HG03280 (cell line): ENCODE measurements at regions not wholly inside any gene's neighbourhood (a gene's known extent, or its start where the extent isn't known, plus 50 kb on each side); places are given as distances from the start of the nearest gene placed in this dataset.

Experiments
- ATAC-seq: cut with Tn5 transposase; IDR thresholded peaks from one replicate; pipeline ENCODE4 v1.9.1; 2021; ENCODE audit warnings: mild to moderate bottlenecking, moderate library complexity; ENCODE audit not compliant: unreplicated experiment

GRCh38 chr12:65517656-65518210 lies 239.2 kb downstream of the MSRB3 start:
- ATAC-seq: no peak

DNA sequence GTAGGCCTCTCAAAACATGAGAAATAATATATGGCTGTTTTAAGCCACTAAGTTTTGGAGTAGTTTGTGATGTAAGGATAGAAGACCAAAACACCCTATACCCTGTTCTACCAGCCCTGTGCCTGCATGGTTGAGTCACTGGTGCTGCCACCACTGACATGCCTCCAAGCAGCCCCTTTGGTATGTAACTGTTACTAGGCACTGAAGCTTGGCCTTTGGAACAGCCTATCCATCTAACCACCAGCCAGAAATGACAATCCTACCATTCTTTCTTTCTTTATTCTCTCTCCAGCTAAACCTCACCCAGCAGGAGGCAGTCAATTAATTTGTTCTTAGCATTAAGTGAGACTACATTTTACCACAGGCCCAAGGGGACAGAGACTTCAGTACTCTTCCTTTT lies 240.3 kb downstream of the MSRB3 start:
- ATAC-seq: no peak

DNA sequence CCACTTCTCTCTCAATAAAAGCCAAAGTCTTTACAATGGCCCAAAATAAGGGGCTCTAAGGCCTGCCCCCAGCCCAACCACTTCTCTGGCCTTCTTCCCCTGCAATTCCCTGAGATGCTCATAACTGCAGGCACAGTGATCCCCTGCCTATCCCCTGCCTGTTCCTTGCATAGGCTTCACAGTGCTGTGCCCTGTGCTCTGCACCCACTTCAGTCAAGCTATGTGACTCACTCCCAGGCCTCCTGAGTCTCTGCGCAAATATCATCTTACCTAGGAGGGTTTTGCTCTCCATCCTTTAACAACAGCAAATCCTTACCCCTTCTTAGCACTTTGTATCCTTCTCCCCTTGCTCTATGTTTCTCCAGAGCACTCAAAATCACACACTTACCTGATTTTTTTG lies 242.2 kb downstream of the MSRB3 start:
- no peak for ATAC-seq

- ATAC-seq: no peak
Measured at GRCh38 chr12:65522956-65523860, 244.7 kb downstream of the MSRB3 start.

DNA sequence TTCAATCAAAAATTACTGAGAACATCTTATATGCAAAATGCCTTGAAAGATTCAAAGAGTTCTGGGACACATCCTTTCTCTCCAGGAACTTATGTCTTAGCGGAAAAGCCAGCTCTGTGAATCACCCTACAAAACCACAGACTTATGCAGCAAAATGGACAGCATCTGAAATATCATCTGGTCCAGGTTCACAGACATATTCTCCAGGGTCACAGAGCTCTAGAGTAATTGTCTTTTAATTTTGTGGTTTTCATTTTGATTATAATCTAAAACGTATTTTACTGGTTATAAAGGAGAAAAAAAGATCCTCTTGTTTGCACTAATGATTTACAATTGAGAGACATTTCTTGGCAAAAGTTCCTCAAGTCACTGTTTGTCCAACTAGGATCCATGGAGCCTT lies 246.2 kb downstream of the MSRB3 start:
- no peak for ATAC-seq

- no peak for ATAC-seq
Measured at GRCh38 chr12:65525491-65526141, 247.1 kb downstream of the MSRB3 start.

GRCh38 chr12:65526311-65526710 lies 247.8 kb downstream of the MSRB3 start:
- ATAC-seq: no peak

DNA sequence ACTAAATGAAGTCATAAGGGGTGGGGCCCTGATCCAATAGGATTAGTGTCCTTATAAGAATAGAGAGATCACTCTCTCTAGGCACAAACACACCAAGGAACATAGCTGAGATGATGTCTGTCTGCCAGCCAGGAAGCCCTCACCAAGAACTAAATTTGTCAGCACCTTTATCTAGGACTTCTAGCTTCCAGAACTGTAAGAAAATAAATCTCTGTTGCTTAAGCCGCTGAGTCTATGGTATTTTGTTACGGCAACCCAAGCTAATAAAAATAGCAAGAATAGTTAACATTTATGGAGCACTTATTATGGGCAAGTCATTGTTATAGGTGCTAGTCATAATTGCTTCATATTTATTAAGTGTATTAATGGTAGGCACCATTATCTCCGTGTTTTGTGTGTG lies 249.6 kb downstream of the MSRB3 start:
- ATAC-seq: no peak

- no peak for ATAC-seq
Measured at GRCh38 chr12:65529106-65529505, 250.6 kb downstream of the MSRB3 start.

DNA sequence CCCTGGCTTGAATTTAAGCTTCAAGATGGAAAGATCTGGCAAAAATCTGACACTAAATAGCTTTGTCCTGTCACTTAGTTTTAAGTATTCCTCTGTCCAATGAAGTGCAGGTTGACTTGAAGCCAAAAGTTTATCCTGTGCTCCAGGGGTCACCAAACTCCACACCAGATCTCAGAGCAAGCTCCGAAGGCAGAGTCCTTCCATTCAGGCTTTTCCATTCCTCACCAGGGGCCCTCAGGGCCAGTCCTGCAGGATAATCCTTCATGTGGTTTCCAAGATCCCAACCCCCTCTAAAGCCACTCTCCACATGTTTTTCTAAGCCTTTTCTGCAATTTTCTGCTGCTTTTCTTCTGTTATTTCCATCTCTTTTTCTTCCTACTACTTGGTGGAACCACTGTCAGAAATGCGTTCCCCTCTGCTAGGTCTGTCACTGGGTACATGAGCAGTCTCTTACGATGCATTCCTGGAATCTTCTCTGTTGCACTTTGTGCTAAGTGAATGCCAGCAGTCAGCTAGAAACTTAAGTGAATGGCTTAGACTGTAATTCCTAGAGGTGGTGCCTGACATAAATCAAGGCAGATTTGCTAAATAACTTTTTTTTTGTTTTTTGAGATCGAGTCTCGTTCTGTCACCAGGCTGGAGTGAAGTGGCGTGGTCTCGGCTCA lies 251.4 kb downstream of the MSRB3 start:
- no peak for ATAC-seq

GRCh38 chr12:65532162-65532561 lies 253.7 kb downstream of the MSRB3 start:
- no peak for ATAC-seq

- ATAC-seq: no peak
Measured at GRCh38 chr12:65532764-65533163, 254.3 kb downstream of the MSRB3 start.

GRCh38 chr12:65533177-65533883 lies 254.8 kb downstream of the MSRB3 start:
- ATAC-seq: no peak

- ATAC-seq: no peak
Measured at GRCh38 chr12:65534238-65534841, 255.9 kb downstream of the MSRB3 start.

GRCh38 chr12:65535946-65536345 lies 257.5 kb downstream of the MSRB3 start:
- ATAC-seq: no peak

- ATAC-seq: no peak
Measured at GRCh38 chr12:65536351-65536750, 257.9 kb downstream of the MSRB3 start.

DNA sequence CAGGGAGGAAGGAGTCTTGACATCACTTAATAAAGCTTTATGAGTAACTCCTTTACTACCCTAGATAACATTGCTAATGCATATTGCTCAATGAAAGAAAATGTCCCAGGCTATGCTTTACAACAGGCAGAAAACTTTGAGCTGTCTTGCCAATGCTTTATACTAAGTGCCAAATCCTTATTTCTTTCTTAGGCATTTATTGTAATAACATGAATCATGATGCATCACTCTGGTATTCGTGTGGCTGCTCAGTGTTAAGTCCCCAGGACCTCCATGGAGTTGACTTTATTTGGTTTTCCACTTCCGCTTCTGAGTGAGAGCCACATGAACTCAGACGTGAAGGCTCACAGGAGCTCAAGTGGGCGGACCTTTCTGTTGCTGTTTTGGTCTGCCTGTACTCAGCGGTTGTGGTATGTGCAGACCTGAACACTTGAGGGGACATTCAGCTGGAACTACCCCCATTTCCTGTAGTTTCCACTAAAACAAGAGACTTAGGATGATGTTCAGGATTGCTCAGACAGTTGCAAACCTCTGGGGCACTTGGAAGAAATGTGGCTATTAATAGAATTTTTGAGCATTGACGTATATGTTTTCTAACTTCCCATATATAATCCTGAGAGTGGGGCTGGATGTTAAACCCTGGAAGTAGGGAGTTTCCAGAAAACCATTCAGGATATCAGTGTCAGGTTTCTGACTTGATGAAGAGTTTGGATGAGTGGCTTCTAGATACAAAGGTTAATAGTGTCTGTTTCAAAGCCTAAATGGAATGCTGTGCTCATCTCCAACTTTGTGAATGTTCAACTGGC lies 258.6 kb downstream of the MSRB3 start:
- no peak for ATAC-seq

GRCh38 chr12:65537978-65538377 lies 259.5 kb downstream of the MSRB3 start:
- no peak for ATAC-seq

- no peak for ATAC-seq
Measured at GRCh38 chr12:65539023-65539422, 260.5 kb downstream of the MSRB3 start.

- ATAC-seq: no peak
Measured at GRCh38 chr12:65540140-65540539, 261.7 kb downstream of the MSRB3 start.
